Stimulated activated CD8-positive, alpha-beta memory T cell treated with anti-CD3 and anti-CD28 coated beads, Interleukin-4, amount 100 ng/mL, for 4 hours (primary cell): ENCODE measurements at regions not wholly inside any gene's neighbourhood (a gene's known extent, or its start where the extent isn't known, plus 50 kb on each side); places are given as distances from the start of the nearest gene placed in this dataset.
"Not testable (repeated sequence)": the region's sequence is repeated elsewhere in the genome, so short reads cannot be mapped to it uniquely, and the experiment has no call there.

Experiments used
- DNase-seq, 2 donors: peaks; one replicate each; pipeline ENCODE4 v3.0.0-alpha.2; 2020; ENCODE audit warnings: low read depth in 2 of 2, low spot score in 1 of 2

DNA sequence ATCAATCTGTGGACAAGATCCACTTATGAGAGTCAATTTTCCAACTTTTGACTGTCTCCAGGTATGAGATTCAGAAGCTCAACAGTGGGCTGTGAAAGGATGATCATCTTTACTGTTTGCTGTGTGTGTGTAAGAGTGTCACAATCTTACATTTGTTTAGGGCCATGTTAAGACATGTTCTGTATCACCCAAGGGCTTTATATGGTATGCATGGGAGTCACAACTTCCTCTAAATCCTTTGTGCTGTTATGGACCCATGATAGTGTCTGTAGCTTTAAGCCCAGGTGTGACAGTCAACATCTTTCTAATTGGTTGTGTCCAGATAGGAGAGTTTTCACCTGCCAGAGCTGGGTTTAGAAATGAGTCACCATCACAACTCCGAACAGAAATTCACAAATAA, 70.2 kb downstream of the ZNF726 start:
- DNase-seq = not testable (repeated sequence)

DNA sequence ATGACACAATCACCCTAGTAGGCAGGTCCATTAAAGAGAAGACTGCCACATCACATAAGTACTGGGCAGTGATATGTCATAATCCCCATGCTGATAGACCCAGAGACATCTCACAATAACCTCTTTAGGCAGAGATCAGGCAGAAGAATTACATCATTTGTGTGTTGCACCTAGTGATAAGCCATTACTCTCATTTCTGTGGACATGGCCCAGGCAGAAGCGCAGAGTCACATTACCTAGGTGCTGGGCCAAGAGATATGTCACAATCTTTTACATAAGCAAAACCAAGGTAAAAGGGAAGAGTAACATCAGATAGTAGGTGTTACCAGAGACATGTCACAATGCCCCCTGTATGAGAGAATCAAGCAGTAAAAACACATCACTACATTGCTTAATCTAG, 71.9 kb downstream of the ZNF726 start:
- DNase-seq = no peak

DNA sequence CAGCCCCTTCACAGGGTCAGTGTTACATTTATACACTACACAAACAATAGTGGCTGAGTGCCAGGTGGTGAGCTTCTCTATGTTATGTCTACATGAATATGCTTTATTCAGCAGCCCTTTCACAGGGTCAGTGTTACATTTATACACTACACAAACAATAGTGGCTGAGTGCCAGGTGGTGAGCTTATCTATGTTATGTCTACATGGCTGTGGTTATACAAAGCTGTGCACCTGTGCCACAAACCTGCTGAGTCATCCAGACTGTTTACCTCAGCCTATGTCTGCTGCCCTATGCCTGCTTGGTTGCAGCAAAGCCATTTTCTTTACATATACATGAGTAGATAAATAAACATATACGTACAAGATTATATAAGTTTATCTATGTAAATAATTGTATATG, 76.5 kb downstream of the ZNF726 start:
- no peak for DNase-seq

DNA sequence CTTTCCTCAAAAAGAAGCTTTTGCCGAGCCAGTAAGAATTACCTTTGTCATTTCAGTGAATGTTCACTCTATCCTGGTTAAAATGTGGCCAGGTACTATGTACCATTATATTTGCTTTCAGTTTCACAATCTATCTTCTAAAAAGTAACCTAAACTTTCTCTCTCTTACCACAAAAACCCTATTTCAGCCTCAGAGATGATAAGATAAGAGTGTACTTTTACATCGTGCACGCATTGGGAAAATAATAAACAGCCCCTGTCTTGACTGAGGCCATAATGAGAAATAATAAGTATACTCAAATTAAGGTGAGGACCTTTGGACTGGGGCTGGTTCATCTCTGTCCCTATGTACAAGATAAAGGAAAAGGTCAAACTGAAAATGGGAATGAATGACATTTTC, 77.7 kb downstream of the ZNF726 start:
- DNase-seq = no peak

DNA sequence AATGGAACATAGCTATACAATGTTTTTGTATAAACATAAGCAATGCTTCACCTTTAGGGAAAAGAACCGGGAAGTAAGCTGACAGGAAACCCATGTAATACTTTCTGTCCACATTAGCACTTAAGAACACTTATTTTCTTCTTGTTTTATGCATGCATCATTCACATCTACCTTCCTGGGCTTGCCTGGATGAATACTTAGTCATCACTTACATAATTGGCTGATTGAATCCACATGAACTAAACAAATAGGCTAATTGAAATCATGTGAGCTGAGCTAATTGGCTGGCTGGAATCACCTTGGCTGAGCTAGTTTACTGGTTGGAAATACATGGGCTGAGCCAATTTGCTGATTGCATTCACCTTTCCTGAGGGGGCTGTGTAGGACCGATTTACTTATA, 78.8 kb downstream of the ZNF726 start:
- DNase-seq = no peak

DNA sequence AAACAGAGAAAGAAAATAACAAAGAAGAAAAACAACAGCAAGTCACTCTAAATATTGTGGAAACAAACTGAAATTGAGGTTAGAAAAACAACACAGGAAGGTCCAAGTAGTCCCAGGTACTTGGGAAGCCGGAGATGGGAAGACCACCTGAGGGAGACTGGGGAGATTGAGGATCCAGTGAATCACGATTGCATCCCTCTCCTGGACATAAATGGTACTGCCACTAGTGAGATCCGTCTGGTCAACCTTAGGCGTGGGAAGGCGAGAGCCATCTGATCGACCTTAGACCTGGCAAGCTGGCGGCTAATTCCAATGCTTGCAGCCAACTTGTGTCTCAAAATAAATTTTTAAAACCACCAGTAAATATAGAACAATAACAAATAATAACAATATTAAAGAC, 81.9 kb downstream of the ZNF726 start:
- DNase-seq = no peak

DNA sequence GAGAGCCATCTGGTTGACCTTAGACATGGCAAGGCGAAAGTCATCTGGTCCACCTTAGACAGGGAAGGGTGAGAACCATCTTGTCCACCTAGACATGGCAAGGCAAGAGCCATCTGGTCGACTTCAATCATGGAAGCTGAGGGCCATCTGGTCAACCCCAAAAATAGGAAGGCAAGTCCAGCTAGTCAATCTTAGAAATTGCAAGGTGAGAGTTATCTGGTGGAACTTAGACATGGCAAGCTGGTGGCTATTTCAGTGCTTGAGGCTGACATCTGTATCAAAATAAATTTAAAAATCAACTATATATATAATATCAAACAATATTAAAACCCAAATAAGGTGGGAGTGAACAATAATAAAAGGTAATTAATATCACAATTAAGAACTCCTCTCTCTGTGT, 83.9 kb downstream of the ZNF726 start:
- DNase-seq = no peak

DNA sequence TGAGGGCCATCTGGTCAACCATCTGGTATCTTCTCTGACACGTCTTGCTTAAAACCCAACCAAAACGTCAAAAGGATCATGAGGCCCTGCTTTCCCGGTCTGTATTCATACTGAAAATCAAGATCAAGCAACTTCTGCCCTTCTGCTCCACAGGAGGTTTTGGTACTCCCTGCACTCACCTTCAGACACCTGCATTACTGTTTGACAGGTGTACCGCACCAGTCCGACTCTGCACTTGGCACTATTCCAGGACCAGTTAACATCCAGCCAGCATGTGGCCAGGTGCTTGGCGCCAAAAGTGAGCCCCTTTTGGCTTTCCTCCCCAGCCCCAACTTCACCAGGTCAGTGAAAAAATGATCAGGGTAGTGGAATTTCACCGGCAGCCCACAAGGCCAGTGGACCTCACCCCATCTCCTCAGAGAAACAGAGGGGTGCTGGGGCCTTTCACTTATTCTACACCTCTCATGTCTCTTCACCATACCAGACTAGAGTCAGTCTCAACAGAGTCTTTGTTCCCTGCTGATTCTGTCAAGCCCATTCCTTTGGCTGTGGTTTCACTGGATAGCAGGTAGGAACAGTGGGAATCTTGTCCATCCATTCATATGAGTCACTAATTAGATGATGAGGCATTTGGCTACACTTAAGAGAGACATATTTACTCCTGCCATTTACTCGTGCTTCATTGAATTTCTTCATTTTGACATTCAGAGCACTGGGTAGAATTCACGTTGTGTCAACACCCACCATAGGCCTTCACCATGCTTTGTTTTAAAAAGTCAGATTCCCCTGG, 85.3 kb downstream of the ZNF726 start:
- no peak for DNase-seq

DNA sequence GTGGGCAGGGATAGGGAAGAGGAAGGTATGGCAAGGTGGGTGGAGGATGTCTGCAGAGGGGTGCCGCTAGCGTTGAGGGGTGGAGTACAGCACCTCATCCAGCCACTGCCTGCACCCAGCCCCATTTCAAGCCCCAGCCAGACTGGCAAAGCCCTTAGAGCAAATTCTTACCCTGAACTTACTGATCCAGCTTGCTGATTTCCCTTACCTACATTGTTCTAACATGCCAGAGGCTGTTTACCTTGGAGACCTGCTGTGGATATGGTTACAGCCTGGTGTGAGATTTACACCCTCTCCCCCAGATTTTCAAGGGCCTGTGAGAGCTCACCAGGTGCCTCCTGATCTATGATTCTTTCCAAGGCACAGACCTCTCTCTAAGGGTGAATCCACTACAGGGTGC, 86.0 kb downstream of the ZNF726 start:
- no peak for DNase-seq

DNA sequence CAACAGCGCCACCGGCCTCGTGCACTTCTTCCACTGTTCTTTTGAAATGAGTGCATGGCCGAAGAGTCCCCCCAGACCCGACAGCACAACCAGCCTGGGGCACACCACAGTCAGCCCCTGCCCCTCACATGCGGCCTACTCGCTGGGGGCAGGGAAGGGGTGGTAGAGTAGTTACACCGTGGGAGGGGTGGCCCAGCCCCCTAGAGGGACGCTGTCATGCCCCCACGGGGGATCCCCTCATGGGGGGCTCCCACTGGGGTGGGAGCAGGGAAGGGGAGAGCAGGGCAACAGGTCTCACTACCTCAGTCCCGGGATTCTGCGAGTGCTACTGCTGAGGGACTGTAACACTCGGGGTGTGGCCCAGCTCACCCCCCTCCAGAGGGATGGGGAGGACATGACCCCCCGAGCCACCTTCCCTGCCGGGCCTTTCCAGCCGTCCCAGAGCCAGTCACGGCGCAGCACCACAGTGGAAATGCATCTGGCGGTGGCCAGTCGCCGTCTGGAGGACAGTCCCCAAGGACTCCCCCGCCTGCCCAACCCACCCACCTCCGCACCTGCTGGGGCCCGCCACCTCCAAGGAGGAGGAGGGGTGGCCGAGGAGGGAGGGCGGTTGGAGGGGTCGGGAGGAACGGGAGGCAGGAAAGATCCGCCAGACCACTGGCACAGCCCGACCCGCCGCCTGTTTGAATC, 84.6 kb upstream of the ZNF254 start:
- no peak for DNase-seq

DNA sequence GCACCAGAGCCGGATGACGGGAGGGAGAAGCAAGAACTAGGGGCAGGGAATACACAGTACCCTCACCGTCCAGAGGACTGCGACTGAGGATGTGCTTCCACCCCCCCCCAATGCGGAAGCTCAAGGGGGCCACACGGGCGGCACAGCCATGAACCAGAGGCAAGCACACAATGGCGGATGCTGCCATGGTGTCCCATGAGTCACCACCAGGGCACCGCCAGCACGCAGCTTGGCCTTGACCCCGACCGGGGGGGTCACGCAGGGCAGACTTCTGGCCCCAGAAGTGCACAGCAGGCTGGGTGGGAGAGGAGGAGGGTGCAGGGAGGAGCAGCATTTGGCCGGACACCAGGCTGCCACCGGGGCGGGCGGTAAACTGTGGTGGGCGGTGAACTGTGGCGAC, 83.5 kb upstream of the ZNF254 start:
- no peak for DNase-seq

DNA sequence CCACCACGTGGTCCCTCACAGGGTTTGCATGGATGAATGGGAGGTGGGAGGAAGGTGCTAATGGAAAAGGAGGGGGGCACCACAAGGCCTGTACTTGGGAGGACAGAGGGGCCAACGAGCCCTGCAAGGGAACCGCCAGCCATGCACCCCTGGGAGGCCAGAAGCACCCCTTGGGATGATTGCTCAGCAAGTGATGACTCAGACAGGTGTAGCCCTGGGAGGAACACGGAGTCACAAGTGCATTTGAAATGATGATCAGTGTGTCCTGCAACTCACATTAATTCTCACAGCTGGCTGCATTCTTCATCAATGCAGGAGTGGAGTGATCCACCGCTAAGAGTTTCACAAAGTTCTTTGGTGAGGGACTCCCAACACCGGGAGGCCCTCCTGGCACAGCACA, 82.8 kb upstream of the ZNF254 start:
- DNase-seq = no peak

DNA sequence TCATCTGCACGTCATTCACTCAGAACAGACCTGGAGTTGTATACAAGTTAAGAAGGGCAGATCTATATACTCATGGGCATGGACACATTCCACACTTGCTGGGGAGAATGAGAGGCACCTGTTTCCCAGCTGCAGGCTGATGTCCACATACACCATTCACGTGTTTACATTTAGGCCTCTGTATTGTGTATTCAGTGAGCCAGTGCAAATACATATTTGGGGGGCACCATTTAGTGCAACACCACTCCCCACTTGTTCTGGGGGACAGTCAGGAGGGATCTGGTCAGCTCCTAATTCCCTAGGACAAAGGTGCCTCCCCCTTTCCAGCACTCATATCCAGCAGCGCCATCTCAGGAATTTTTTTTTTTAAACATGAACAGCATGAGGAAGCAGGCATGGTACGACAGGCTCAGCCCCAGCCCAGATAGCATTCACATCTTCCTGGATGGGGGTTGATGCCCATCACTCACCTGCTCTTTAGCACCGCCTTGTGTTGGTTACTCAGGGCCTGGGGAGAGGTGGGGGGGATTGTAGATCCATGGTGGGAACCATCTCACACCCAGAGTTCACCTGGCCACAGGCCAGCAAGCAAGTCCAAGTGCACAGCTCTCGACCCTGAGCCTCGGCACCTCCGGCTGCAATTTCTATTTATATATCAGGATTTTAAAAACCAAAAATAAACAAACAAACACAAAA, 56.9 kb upstream of the ZNF254 start:
- no peak for DNase-seq

DNA sequence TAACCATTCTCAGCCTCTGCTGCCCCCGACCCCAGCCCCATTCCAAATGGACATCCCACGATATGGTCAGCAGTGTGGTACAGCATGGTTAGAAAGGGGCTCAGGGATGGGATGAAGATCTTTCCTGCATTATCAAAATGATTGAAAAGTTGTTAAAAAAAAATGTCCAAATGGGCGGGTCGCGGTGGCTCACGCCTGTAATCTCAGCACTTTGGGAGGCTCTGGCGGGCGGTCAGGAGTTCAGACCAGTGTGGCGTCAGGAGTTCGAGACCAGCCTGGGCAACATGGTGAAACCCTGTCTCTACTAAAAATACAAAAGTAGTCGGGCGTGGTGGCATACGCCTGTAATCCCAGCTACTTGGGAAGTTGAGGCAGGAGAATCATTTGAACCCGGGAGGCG, 54.3 kb upstream of the ZNF254 start:
- no peak for DNase-seq

DNA sequence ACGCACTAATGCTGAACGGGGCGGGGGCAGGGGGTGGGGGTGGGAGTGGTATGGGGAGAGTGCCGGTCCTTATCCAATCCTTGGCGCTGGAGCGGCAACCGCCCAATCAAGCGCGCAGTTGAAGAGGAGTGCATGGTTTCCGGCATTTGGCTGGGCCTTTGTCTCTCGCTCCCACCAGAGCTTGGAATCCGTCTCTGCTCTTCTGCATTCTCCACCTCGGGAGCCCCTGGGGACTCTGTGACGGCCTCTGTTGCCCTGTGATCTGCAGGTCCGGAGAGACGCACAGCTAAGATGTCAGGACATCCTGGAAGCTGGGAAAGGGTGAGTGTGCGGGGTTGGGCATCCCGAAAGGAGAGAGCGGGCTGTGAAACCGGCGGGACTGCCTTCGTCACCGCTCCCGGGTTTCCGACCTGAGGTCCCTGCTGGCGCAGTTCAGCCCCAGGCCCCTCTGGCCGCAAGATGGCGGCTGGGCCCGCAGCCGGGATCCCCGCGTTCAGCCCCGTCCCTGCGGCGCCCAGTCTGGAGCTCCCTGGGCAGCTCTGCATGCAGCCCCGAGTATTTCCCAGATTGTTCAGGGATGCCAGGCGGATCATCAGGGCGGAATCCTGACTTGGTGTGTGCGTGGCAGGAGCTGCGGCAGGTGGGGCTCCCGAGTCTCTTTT, 53.6 kb upstream of the ZNF254 start:
- DNase-seq = peak; percentile 52 to 54

DNA sequence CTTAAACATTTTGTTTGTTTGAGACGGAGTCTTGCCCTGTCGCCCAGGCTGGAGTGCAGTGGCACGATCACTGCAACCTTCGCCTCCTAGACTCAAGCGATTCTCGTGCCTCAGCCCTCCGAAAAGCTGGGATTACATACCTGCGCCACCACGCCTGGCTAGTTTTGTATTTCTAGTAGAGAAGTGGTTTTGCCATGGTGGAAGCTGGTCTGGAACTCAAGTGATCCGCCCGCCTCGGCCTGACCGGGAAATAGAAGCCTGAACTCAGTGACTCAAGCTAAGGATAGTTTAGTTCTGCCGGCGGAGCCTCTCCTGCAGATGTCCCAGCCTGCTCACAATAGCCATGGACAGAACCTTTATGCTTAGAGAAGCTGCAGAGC, 53.0 kb upstream of the ZNF254 start:
- peak in 1 of 2 donors; percentile 5 for DNase-seq

DNA sequence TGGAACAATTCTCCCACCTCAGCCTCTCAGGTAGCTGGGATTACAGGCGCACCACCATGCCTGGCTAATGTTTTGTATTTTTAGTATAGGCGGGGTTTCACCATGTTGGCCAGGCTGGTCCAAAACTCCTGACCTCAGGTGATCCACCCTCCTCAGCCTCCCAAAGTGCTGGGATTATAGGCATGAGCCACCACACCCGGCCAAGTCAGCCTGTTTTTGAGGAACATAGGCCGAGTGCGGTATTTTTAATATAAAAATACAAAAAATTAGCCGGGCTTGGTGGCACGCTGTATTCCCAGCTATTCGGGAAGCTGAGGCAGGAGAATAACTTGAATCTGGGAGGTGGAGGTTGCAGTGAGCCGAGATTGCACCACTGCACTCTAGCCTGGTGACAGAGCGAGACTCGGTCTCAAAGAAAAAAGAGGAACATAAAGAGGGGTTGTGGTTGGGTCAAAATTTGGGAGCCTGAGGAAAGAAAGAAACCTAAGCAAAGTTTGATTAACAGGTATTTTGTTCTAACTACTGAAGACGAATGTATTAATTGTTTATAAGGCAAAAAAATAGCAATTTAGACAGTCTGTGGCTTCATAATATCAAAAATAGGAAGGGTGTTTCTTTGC, 51.6 kb upstream of the ZNF254 start:
- DNase-seq = not testable (repeated sequence)
